IMR-90 (cell line): ENCODE measurements at regions not wholly inside any gene's neighbourhood (a gene's known extent, or its start where the extent isn't known, plus 50 kb on each side); places are given as distances from the start of the nearest gene placed in this dataset.

Experiments used
- ATAC-seq: fragments of 200-7000 bp; cut with Tn5 transposase; 2 replicates; pipeline ENCODE4 v1.9.1; 2020; ENCODE audit warnings: low read depth, mild to moderate bottlenecking, moderate library complexity
- BruUV-seq: library from RNA; stranded (reverse); fragments of 400-500 nt; replicated peaks from 2 replicates; lab custom pipeline; 2021; lab: Mats Ljungman, UMichigan
- CTCF ChIA-PET: fragments of 300-600 bp; formaldehyde crosslinking; extraction: SDS; loops from one replicate; lab custom pipeline; 2021; ENCODE audit warnings: antibody characterized with exemption; lab: Yijun Ruan, JAX
- POLR2A ChIA-PET: fragments of 300-600 bp; sonication (Branson Sonifier 250); formaldehyde crosslinking; loops from one replicate; lab custom pipeline; 2022; ENCODE audit warnings: antibody characterized with exemption; ENCODE audit not compliant: unreplicated experiment; lab: Charles Lee
- DNase-seq: peaks from one replicate; pipeline ENCODE4 v3.0.0; 2013
- H2AFZ ChIP-seq: replicated peaks from 2 replicates; pipeline ENCODE3; 2013; ENCODE audit warnings: low read length, mild to moderate bottlenecking; ENCODE audit not compliant: poor library complexity
- H2AK5ac ChIP-seq: 2 replicates; pipeline ENCODE4 v1.6.1; 2013; ENCODE audit warnings: low read depth, low read length, inconsistent platforms
- H2AK9ac ChIP-seq: replicated peaks from 2 replicates; pipeline ENCODE3; 2013; ENCODE audit warnings: mild to moderate bottlenecking, low read depth, low read length, moderate library complexity; ENCODE audit not compliant: poor library complexity
- H2BK120ac ChIP-seq: 2 replicates; pipeline ENCODE4 v1.6.1; 2013; ENCODE audit warnings: low read depth, low read length, inconsistent platforms
- H2BK15ac ChIP-seq: 3 replicates; pipeline ENCODE4 v1.6.1; 2013; ENCODE audit warnings: low read depth, low read length, inconsistent platforms
- H2BK20ac ChIP-seq: 2 replicates; pipeline ENCODE4 v1.6.1; 2013; ENCODE audit warnings: low read depth, mild to moderate bottlenecking, inconsistent platforms, low read length, moderate library complexity
- H2BK5ac ChIP-seq: 2 replicates; pipeline ENCODE4 v1.6.1; 2013; ENCODE audit warnings: mild to moderate bottlenecking, low read depth, low read length, inconsistent platforms; ENCODE audit not compliant: poor library complexity, severe bottlenecking
- H3K14ac ChIP-seq: replicated peaks from 2 replicates; pipeline ENCODE4 v1.6.1; 2013; ENCODE audit warnings: low read depth, low read length, inconsistent platforms
- H3K18ac ChIP-seq: 2 replicates; pipeline ENCODE4 v1.6.1; 2013; ENCODE audit warnings: low read depth, low read length, control low read depth
- H3K23ac ChIP-seq: 2 replicates; pipeline ENCODE4 v1.6.1; 2013; ENCODE audit warnings: low read depth, low read length, inconsistent platforms
- H3K27ac ChIP-seq: 2 replicates; pipeline ENCODE4 v1.5.1; 2013; ENCODE audit warnings: mild to moderate bottlenecking, control low read depth, low read length; ENCODE audit not compliant: insufficient read depth
- H3K27me3 ChIP-seq: 2 replicates; pipeline ENCODE4 v1.6.1; 2013; ENCODE audit warnings: low read length; ENCODE audit not compliant: control insufficient read depth, insufficient read depth
- H3K36me3 ChIP-seq: 2 replicates; pipeline ENCODE4 v1.6.1; 2013; ENCODE audit warnings: low read length, mixed read lengths; ENCODE audit not compliant: control insufficient read depth, insufficient read depth
- H3K4ac ChIP-seq: 2 replicates; pipeline ENCODE4 v1.6.1; 2013; ENCODE audit warnings: low read depth, low read length, inconsistent platforms
- H3K4me1 ChIP-seq: 2 replicates; pipeline ENCODE4 v1.6.1; 2013; ENCODE audit warnings: low read length, mixed read lengths; ENCODE audit not compliant: control insufficient read depth, insufficient read depth
- H3K4me2 ChIP-seq: 2 replicates; pipeline ENCODE4 v1.6.1; 2013; ENCODE audit warnings: low read depth, mild to moderate bottlenecking, control low read depth, low read length, moderate library complexity
- H3K4me3 ChIP-seq: 2 replicates; pipeline ENCODE4 v1.5.1; 2013; ENCODE audit warnings: low read depth, mild to moderate bottlenecking, control low read depth, low read length, moderate library complexity; ENCODE audit not compliant: insufficient read depth
- H3K56ac ChIP-seq: 2 replicates; pipeline ENCODE4 v1.6.1; 2013; ENCODE audit warnings: low read length, inconsistent platforms; ENCODE audit not compliant: insufficient read depth; ENCODE audit errors: extremely low read depth
- H3K79me1 ChIP-seq, 2 experiments: 2 replicates each; pipeline ENCODE4 v1.6.1; 2013; ENCODE audit warnings: low read length in 2 of 2, inconsistent platforms in 1 of 2, low read depth in 1 of 2
- H3K9ac ChIP-seq: 2 replicates; pipeline ENCODE4 v1.6.1; 2013; ENCODE audit warnings: low read depth, low read length, control low read depth
- H3K9me1 ChIP-seq: 2 replicates; pipeline ENCODE4 v1.6.1; 2013; ENCODE audit warnings: low read length, inconsistent platforms; ENCODE audit not compliant: insufficient read depth
- H3K9me3 ChIP-seq: 2 replicates; pipeline ENCODE4 v1.6.1; 2013; ENCODE audit warnings: low read length; ENCODE audit not compliant: control insufficient read depth, insufficient read depth
- H4K20me1 ChIP-seq: 2 replicates; pipeline ENCODE4 v1.6.1; 2013; ENCODE audit warnings: low read length, inconsistent platforms; ENCODE audit not compliant: insufficient read depth
- H4K5ac ChIP-seq: 2 replicates; pipeline ENCODE4 v1.6.1; 2013; ENCODE audit warnings: mild to moderate bottlenecking, low read depth, low read length, control low read depth
- H4K8ac ChIP-seq, 2 experiments: 2 replicates each; pipeline ENCODE4 v1.6.1; 2013; ENCODE audit warnings: low read depth in 2 of 2, low read length in 2 of 2, control low read depth in 1 of 2, inconsistent platforms in 1 of 2
- H4K91ac ChIP-seq: 2 replicates; pipeline ENCODE4 v1.6.1; 2013; ENCODE audit warnings: low read depth, low read length, inconsistent platforms; ENCODE audit not compliant: insufficient read depth
- BHLHE40 ChIP-seq: fragments of 150-350 bp; IDR thresholded peaks from 2 replicates; pipeline ENCODE4 v1.6.1; 2016; ENCODE audit warnings: mild to moderate bottlenecking, low read depth, low read length
- CEBPB ChIP-seq: IDR thresholded peaks from 2 replicates; pipeline ENCODE4 v1.6.1; 2012; ENCODE audit warnings: low read depth, low read length, improper control_type of control experiment
- CTCF ChIP-seq: conservative IDR thresholded peaks from 2 replicates; pipeline ENCODE4 v1.5.1; 2012; ENCODE audit warnings: mild to moderate bottlenecking, low read depth, low read length, improper control_type of control experiment
- MAFK ChIP-seq: IDR thresholded peaks from 2 replicates; pipeline ENCODE4 v1.6.1; 2012; ENCODE audit warnings: low read depth, low read length, improper control_type of control experiment
- MAZ ChIP-seq: IDR thresholded peaks from 2 replicates; pipeline ENCODE4 v1.6.1; 2012; ENCODE audit warnings: low read depth, mild to moderate bottlenecking, low read length, improper control_type of control experiment, moderate library complexity, borderline replicate concordance
- RAD21 ChIP-seq: IDR thresholded peaks from 2 replicates; pipeline ENCODE4 v1.6.1; 2012; ENCODE audit warnings: low read length, improper control_type of control experiment
- RCOR1 ChIP-seq: IDR thresholded peaks from 2 replicates; pipeline ENCODE4 v1.6.1; 2012; ENCODE audit warnings: mild to moderate bottlenecking, low read length, improper control_type of control experiment; ENCODE audit not compliant: insufficient replicate concordance
- RFX5 ChIP-seq: IDR thresholded peaks from 2 replicates; pipeline ENCODE4 v1.8.0; 2012; ENCODE audit warnings: low read depth, mild to moderate bottlenecking, low read length, moderate library complexity
- SMC3 ChIP-seq: fragments of 150-350 bp; IDR thresholded peaks from 2 replicates; pipeline ENCODE4 v1.6.1; 2016; ENCODE audit warnings: low read depth, mild to moderate bottlenecking, antibody characterized with exemption, low read length, moderate library complexity
- USF2 ChIP-seq: fragments of 150-350 bp; IDR thresholded peaks from 2 replicates; pipeline ENCODE4 v1.6.1; 2017; ENCODE audit warnings: mild to moderate bottlenecking, antibody characterized with exemption, low read length, low read depth
- WGBS, 2 experiments: methylation state at CpG; one replicate each; pipeline versions ENCODE4 v1.1.5 to v1.1.7; 2013; ENCODE audit warnings: missing lambda C conversion rate in 2 of 2; ENCODE audit not compliant: insufficient read length in 1 of 2; ENCODE audit errors: extremely low coverage in 2 of 2; 5-methylcytosine and 5-hydroxymethylcytosine counted together
- dilution Hi-C: fragments of 300-500 bp; cut with HindIII; formaldehyde crosslinking; loops from one replicate; pipeline ENCODE4 v1.14.3; 2018; ENCODE audit warnings: low sequenced_read_pairs; ENCODE audit not compliant: unreplicated experiment
- in situ Hi-C: fragments of 300-500 bp; cut with MboI; formaldehyde crosslinking; loops from 3 replicates; pipeline ENCODE4 v1.14.3; 2019; ENCODE audit warnings: low sequenced_read_pairs, inconsistent platforms, mixed read lengths
- intact Hi-C: fragments of 100-400 bp; cut with micrococcal nuclease; formaldehyde crosslinking; loops from 2 replicates; pipeline ENCODE4 v1.10.0; 2022

DNA sequence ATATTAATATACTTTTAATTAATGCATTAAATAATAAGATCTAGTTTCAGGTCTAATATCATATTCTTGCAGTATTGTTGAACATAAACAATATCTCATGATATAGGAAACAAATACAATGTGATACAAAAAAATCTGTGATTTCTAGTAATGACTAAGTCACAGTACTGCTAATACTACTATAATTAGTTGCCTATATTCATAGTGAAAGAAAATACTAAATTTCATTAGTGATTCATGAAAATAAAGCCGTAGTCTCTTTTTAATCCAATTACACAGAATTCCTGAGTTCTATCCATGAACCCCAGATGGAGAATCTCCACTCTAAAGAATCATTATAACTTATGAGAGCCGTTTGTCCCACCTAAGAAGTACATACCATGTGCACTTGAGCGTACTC lies 266.3 kb upstream of the ACVR2A start:
- POLR2A ChIA-PET: no interaction called here
- H3K9me1 ChIP-seq: no peaks in the 10 kb centered on the region
- CTCF ChIA-PET: no interaction called here
- ATAC-seq: no peak
- no CpG with 5 or more reads among the region's 3 CpGs for WGBS, 2 experiments
- no TSS peak for BruUV-seq
- no peak overlapping the region for H2BK5ac ChIP-seq
- H3K79me1 ChIP-seq: no peaks in the 10 kb centered on the region
- no peak overlapping the region for H2AFZ ChIP-seq
- TF ChIP-seq BHLHE40 (no peak), MAZ (no peak), RAD21 (no peak), RCOR1 (no peak), SMC3 (no peak), CEBPB (no peak), USF2 (no peak), RFX5 (no peak), MAFK (no peak), CTCF (no peak)
- H2AK9ac ChIP-seq: no peak overlapping the region
- no peak overlapping the region for H3K23ac ChIP-seq
- H3K4me3 ChIP-seq: no peak overlapping the region
- H4K20me1 ChIP-seq: no peaks in the 10 kb centered on the region
- H3K4me2 ChIP-seq: no peak overlapping the region
- no peaks in the 10 kb centered on the region for H3K36me3 ChIP-seq
- no peaks in the 10 kb centered on the region for H3K4me1 ChIP-seq
- no peak overlapping the region for H2BK15ac ChIP-seq
- no peak overlapping the region for H2AK5ac ChIP-seq
- no peak overlapping the region for H4K5ac ChIP-seq
- no peak overlapping the region for H3K4ac ChIP-seq
- no peak overlapping the region for H4K91ac ChIP-seq
- DNase-seq: no peak
- intact Hi-C loops: no loop called here
- dilution Hi-C loops: no loop called here
- H2BK120ac ChIP-seq: no peak overlapping the region
- no peak overlapping the region for H2BK20ac ChIP-seq
- no peak overlapping the region for H3K27ac ChIP-seq
- in situ Hi-C loops: no loop called here
- H3K14ac ChIP-seq: no peak overlapping the region
- no peak overlapping the region for H4K8ac ChIP-seq
- no peak overlapping the region for H3K56ac ChIP-seq
- H3K9ac ChIP-seq: no peak overlapping the region
- H3K27me3 ChIP-seq: no peaks in the 10 kb centered on the region
- no peak overlapping the region for H3K18ac ChIP-seq
- H3K9me3 ChIP-seq: no peaks in the 10 kb centered on the region; the same call in 1 of the 2 replicates
